HEK293 (cell line): ENCODE measurements at regions not wholly inside any gene's neighbourhood (a gene's known extent, or its start where the extent isn't known, plus 50 kb on each side); places are given as distances from the start of the nearest gene placed in this dataset.

ENCODE experiments used
- REST ChIP-seq: fragments of 450-650 bp; formaldehyde crosslinking; IDR thresholded peaks from 2 replicates; pipeline ENCODE4 v1.5.1; 2016; ENCODE audit warnings: missing biosample characterization, missing genetic modification characterization
- YY1 ChIP-seq: fragments of 450-650 bp; formaldehyde crosslinking; IDR thresholded peaks from 2 replicates; pipeline ENCODE4 v1.5.1; 2018; ENCODE audit warnings: missing biosample characterization, missing genetic modification characterization
- ZNF37A ChIP-seq: fragments of 450-650 bp; IDR thresholded peaks from 2 replicates; pipeline ENCODE4 v1.5.1; 2018; ENCODE audit warnings: missing biosample characterization, missing genetic modification characterization
- ZNF571 ChIP-seq: fragments of 450-650 bp; formaldehyde crosslinking; IDR thresholded peaks from 2 replicates; pipeline ENCODE4 v1.5.0; 2017; ENCODE audit warnings: missing biosample characterization, missing genetic modification characterization
- ZNF639 ChIP-seq: fragments of 450-650 bp; formaldehyde crosslinking; IDR thresholded peaks from 2 replicates; pipeline ENCODE4 v1.5.1; 2016; ENCODE audit warnings: missing biosample characterization, missing genetic modification characterization
- ZNF76 ChIP-seq: fragments of 450-650 bp; formaldehyde crosslinking; IDR thresholded peaks from 2 replicates; pipeline ENCODE4; 2016; ENCODE audit warnings: low read depth, missing biosample characterization, missing genetic modification characterization, borderline replicate concordance
- ZSCAN23 ChIP-seq: fragments of 450-650 bp; formaldehyde crosslinking; IDR thresholded peaks from 2 replicates; pipeline ENCODE4 v1.5.1; 2016; ENCODE audit warnings: missing biosample characterization, missing genetic modification characterization
- TF ChIP-seq, protein P1 (sequence below): fragments of 450-650 bp; formaldehyde crosslinking; IDR thresholded peaks from 2 replicates; pipeline ENCODE4 v1.5.1; 2016; ENCODE audit warnings: missing biosample characterization, missing genetic modification characterization
- TF ChIP-seq, protein P2 (sequence below): sonication (generic); formaldehyde crosslinking; IDR thresholded peaks from 2 replicates; pipeline ENCODE4 v1.8.1; 2022; ENCODE audit warnings: mild to moderate bottlenecking, moderate library complexity, missing genetic modification reagents
- TF ChIP-seq, protein P3 (sequence below): fragments of 450-650 bp; formaldehyde crosslinking; IDR thresholded peaks from 2 replicates; pipeline ENCODE4 v1.5.1; 2016; ENCODE audit warnings: missing biosample characterization, missing genetic modification characterization, borderline replicate concordance

DNA sequence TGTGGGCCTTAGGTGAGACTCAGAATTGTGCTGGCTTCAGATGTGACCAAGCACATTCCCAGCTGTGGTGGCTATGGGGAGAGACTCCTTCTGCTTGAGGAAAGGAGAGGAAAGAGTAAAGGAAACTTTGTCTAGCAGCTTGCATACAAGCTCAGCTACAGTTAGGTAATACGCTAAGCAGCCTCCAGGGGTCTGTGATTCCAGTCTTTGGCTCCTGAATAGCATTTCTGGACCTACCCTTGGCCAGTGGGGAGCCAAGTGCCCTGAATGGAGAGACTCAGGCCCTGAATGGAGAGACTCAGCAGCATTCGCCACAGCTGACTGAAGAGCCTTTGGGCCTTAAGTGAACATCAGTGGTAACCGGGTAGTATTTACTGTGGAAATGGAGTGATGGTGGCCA is 227.4 kb upstream of the CDH7 start:
- TF ChIP-seq, protein P1, sequence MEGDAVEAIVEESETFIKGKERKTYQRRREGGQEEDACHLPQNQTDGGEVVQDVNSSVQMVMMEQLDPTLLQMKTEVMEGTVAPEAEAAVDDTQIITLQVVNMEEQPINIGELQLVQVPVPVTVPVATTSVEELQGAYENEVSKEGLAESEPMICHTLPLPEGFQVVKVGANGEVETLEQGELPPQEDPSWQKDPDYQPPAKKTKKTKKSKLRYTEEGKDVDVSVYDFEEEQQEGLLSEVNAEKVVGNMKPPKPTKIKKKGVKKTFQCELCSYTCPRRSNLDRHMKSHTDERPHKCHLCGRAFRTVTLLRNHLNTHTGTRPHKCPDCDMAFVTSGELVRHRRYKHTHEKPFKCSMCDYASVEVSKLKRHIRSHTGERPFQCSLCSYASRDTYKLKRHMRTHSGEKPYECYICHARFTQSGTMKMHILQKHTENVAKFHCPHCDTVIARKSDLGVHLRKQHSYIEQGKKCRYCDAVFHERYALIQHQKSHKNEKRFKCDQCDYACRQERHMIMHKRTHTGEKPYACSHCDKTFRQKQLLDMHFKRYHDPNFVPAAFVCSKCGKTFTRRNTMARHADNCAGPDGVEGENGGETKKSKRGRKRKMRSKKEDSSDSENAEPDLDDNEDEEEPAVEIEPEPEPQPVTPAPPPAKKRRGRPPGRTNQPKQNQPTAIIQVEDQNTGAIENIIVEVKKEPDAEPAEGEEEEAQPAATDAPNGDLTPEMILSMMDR (tag by site-specific recombination), result no peak
- TF ChIP-seq, protein P2, sequence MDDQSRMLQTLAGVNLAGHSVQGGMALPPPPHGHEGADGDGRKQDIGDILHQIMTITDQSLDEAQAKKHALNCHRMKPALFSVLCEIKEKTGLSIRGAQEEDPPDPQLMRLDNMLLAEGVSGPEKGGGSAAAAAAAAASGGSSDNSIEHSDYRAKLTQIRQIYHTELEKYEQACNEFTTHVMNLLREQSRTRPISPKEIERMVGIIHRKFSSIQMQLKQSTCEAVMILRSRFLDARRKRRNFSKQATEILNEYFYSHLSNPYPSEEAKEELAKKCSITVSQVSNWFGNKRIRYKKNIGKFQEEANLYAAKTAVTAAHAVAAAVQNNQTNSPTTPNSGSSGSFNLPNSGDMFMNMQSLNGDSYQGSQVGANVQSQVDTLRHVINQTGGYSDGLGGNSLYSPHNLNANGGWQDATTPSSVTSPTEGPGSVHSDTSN (CRISPR knock-in tag), result no peak
- TF ChIP-seq REST (tag by site-specific recombination), result no peak
- TF ChIP-seq, protein P3, sequence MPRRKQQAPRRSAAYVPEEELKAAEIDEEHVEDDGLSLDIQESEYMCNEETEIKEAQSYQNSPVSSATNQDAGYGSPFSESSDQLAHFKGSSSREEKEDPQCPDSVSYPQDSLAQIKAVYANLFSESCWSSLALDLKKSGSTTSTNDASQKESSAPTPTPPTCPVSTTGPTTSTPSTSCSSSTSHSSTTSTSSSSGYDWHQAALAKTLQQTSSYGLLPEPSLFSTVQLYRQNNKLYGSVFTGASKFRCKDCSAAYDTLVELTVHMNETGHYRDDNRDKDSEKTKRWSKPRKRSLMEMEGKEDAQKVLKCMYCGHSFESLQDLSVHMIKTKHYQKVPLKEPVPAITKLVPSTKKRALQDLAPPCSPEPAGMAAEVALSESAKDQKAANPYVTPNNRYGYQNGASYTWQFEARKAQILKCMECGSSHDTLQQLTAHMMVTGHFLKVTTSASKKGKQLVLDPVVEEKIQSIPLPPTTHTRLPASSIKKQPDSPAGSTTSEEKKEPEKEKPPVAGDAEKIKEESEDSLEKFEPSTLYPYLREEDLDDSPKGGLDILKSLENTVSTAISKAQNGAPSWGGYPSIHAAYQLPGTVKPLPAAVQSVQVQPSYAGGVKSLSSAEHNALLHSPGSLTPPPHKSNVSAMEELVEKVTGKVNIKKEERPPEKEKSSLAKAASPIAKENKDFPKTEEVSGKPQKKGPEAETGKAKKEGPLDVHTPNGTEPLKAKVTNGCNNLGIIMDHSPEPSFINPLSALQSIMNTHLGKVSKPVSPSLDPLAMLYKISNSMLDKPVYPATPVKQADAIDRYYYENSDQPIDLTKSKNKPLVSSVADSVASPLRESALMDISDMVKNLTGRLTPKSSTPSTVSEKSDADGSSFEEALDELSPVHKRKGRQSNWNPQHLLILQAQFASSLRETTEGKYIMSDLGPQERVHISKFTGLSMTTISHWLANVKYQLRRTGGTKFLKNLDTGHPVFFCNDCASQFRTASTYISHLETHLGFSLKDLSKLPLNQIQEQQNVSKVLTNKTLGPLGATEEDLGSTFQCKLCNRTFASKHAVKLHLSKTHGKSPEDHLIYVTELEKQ (tag by site-specific recombination), result no peak
- no peak for TF ChIP-seq ZNF76 (tag by site-specific recombination)
- no peak for TF ChIP-seq ZNF571 (tag by site-specific recombination)
- TF ChIP-seq ZSCAN23 (tag by site-specific recombination), result no peak
- TF ChIP-seq ZNF639 (tag by site-specific recombination), result no peak
- TF ChIP-seq YY1 (tag by site-specific recombination), result no peak
- no peak for TF ChIP-seq ZNF37A
